GM23248 (cell line): ENCODE measurements at regions not wholly inside any gene's neighbourhood (a gene's known extent, or its start where the extent isn't known, plus 50 kb on each side); places are given as distances from the start of the nearest gene placed in this dataset.
A peak's percentile ranks its signal among the peaks of the same experiment; 100 is the strongest.

Source experiments
- DNase-seq: peaks from one replicate; pipeline ENCODE4 v3.0.0-alpha.2; 2015
- H2AFZ ChIP-seq: fragments of 200-600 bp; sonication (generic); 2 replicates; pipeline ENCODE4 v1.6.1; 2016; ENCODE audit warnings: antibody characterized with exemption
- H3F3A ChIP-seq: fragments of 200-600 bp; sonication (generic); 2 replicates; pipeline ENCODE4 v1.6.1; 2016; ENCODE audit warnings: mild to moderate bottlenecking, antibody characterized with exemption, mixed run types; ENCODE audit not compliant: insufficient read depth
- H3K27ac ChIP-seq: fragments of 200-600 bp; sonication (generic); 2 replicates; pipeline ENCODE4 v1.5.1; 2016; ENCODE audit warnings: mild to moderate bottlenecking
- H3K27me3 ChIP-seq: fragments of 200-600 bp; sonication (generic); replicated peaks from 2 replicates; pipeline ENCODE4 v1.6.1; 2016; ENCODE audit warnings: mild to moderate bottlenecking; ENCODE audit not compliant: insufficient read depth
- H3K36me3 ChIP-seq: fragments of 200-600 bp; sonication (generic); 2 replicates; pipeline ENCODE4 v1.6.1; 2016; ENCODE audit warnings: low read depth, mild to moderate bottlenecking
- H3K4me1 ChIP-seq: fragments of 200-600 bp; sonication (generic); 2 replicates; pipeline ENCODE4 v1.6.1; 2016; ENCODE audit warnings: mild to moderate bottlenecking; ENCODE audit not compliant: insufficient read depth
- H3K4me2 ChIP-seq: fragments of 200-600 bp; sonication (generic); one replicate; pipeline ENCODE4 v1.6.1; 2016; ENCODE audit warnings: mild to moderate bottlenecking; ENCODE audit not compliant: unreplicated experiment
- H3K4me3 ChIP-seq: fragments of 200-600 bp; sonication (generic); 2 replicates; pipeline ENCODE4 v1.5.1; 2016; ENCODE audit warnings: mild to moderate bottlenecking
- H3K79me2 ChIP-seq: fragments of 200-600 bp; sonication (generic); 2 replicates; pipeline ENCODE4 v1.6.1; 2016; ENCODE audit warnings: mild to moderate bottlenecking; ENCODE audit not compliant: insufficient read depth
- H3K9ac ChIP-seq: fragments of 200-600 bp; sonication (generic); 2 replicates; pipeline ENCODE4 v1.6.1; 2016; ENCODE audit warnings: mild to moderate bottlenecking
- H3K9me2 ChIP-seq: fragments of 200-600 bp; sonication (generic); 2 replicates; pipeline ENCODE4 v1.6.1; 2016; ENCODE audit warnings: mixed run types, mild to moderate bottlenecking, moderate library complexity; ENCODE audit not compliant: insufficient read depth
- H3K9me3 ChIP-seq: fragments of 200-600 bp; sonication (generic); one replicate; pipeline ENCODE4 v1.6.1; 2017; ENCODE audit warnings: low read depth
- H4K20me1 ChIP-seq: fragments of 200-600 bp; sonication (generic); 2 replicates; pipeline ENCODE4 v1.6.0; 2016; ENCODE audit not compliant: insufficient read depth
- EZH2 ChIP-seq: fragments of 200-600 bp; sonication (generic); IDR thresholded peaks from 2 replicates; pipeline ENCODE4 v1.6.1; 2018; ENCODE audit warnings: antibody characterized with exemption, mild to moderate bottlenecking; ENCODE audit not compliant: insufficient read depth, poor library complexity, severe bottlenecking
- EZH2phosphoT487 ChIP-seq: fragments of 200-600 bp; sonication (generic); IDR thresholded peaks from 2 replicates; pipeline ENCODE4 v1.6.1; 2018; ENCODE audit warnings: antibody characterized with exemption, moderate library complexity, mild to moderate bottlenecking, low read depth; ENCODE audit not compliant: insufficient read depth
- WGBS, 2 experiments: methylation state at CpG; one replicate each; pipeline ENCODE4 v1.1.6; 2015 to 2017; ENCODE audit warnings: low lambda C conversion rate in 2 of 2, low coverage in 1 of 2; ENCODE audit errors: missing lambda C conversion rate in 2 of 2; 5-methylcytosine and 5-hydroxymethylcytosine counted together
- in situ Hi-C: fragments of 300-500 bp; cut with MboI; formaldehyde crosslinking; loops from 2 replicates; pipeline ENCODE4 v1.15.0; 2020

- Histone ChIP-seq H4K20me1 (no peaks in the 10 kb centered on the region), H3K27ac (no peak overlapping the region)
Observed at GRCh38 chr13:74301258-74301935, 167.2 kb upstream of the KLF12 start.

GRCh38 chr13:74300162-74300561 lies 166.0 kb upstream of the KLF12 start:
- H3K27ac ChIP-seq = no peak overlapping the region
- H2AFZ ChIP-seq = no peak overlapping the region
- no peaks in the 10 kb centered on the region for H3K36me3 ChIP-seq
- H3K4me2 ChIP-seq = no peak overlapping the region
- H3K4me3 ChIP-seq = no peak overlapping the region
- no peaks in the 10 kb centered on the region for H3K79me2 ChIP-seq
- peaks cover 6% of the 10 kb centered on the region; the same call in 1 of the 2 replicates for H3K4me1 ChIP-seq
- no peaks in the 10 kb centered on the region for H4K20me1 ChIP-seq
- no peak overlapping the region for H3K9ac ChIP-seq
- DNase-seq = no peak
- no peaks in the 10 kb centered on the region for H3F3A ChIP-seq
- no peaks in the 10 kb centered on the region for H3K9me2 ChIP-seq
- no peaks in the 10 kb centered on the region for H3K9me3 ChIP-seq
- TF ChIP-seq EZH2phosphoT487 (no peak), EZH2 (no peak)
- no peaks in the 10 kb centered on the region for H3K27me3 ChIP-seq
- in situ Hi-C loops = no loop called here

More at GRCh38 chr13:74301258-74301935, 167.2 kb upstream of the KLF12 start:
- Histone ChIP-seq H3K9me2 (no peaks in the 10 kb centered on the region), H3K4me1 (peaks cover 6% of the 10 kb centered on the region; the same call in 1 of the 2 replicates), H2AFZ (no peak overlapping the region), H3K9me3 (no peaks in the 10 kb centered on the region), H3K4me2 (no peak overlapping the region), H3K4me3 (no peak overlapping the region), H3K36me3 (no peaks in the 10 kb centered on the region), H3K79me2 (no peaks in the 10 kb centered on the region), H3F3A (no peaks in the 10 kb centered on the region), H3K9ac (no peak overlapping the region), H3K27me3 (no peaks in the 10 kb centered on the region)
- in situ Hi-C loops = no loop called here
- TF ChIP-seq EZH2 (no peak), EZH2phosphoT487 (no peak)
- DNase-seq = peak; percentile 17
- 38 to 41% methylated on average over 9 of the region's 9 CpGs for WGBS, 2 experiments

- Histone ChIP-seq H3K36me3 (no peaks in the 10 kb centered on the region), H3K79me2 (no peaks in the 10 kb centered on the region), H3K9me2 (no peaks in the 10 kb centered on the region), H2AFZ (no peak overlapping the region), H3K4me1 (peaks cover 6% of the 10 kb centered on the region; the same call in 1 of the 2 replicates), H3K9ac (no peak overlapping the region), H3K4me3 (no peak overlapping the region), H3K9me3 (no peaks in the 10 kb centered on the region), H3F3A (no peaks in the 10 kb centered on the region), H3K27me3 (no peaks in the 10 kb centered on the region), H3K4me2 (no peak overlapping the region), H4K20me1 (no peaks in the 10 kb centered on the region), H3K27ac (no peak overlapping the region)
- no peak for DNase-seq
- in situ Hi-C loops = loop anchor here (25.0 kb wide), 1 partner anchor 462 kb away; no protein-coding TSS in a partner anchor
- TF ChIP-seq EZH2phosphoT487 (no peak), EZH2 (no peak)
- WGBS, 2 experiments = 85 to 93% methylated on average over 2 of the region's 2 CpGs
Observed at GRCh38 chr13:74299721-74300120, 165.5 kb upstream of the KLF12 start.

GRCh38 chr13:74298923-74299322 lies 164.7 kb upstream of the KLF12 start:
- peaks cover 6% of the 10 kb centered on the region; the same call in 1 of the 2 replicates for H3K4me1 ChIP-seq
- no peaks in the 10 kb centered on the region for H3K79me2 ChIP-seq
- TF ChIP-seq EZH2 (no peak), EZH2phosphoT487 (no peak)
- no peak overlapping the region for H3K27ac ChIP-seq
- no peaks in the 10 kb centered on the region for H3K9me3 ChIP-seq
- H3F3A ChIP-seq = no peaks in the 10 kb centered on the region
- no peaks in the 10 kb centered on the region for H3K36me3 ChIP-seq
- no peaks in the 10 kb centered on the region for H3K9me2 ChIP-seq
- H2AFZ ChIP-seq = no peak overlapping the region
- WGBS, 2 experiments = 95% methylated on average over 4 of the region's 4 CpGs
- H4K20me1 ChIP-seq = no peaks in the 10 kb centered on the region
- no peak overlapping the region for H3K4me2 ChIP-seq
- DNase-seq = no peak
- no peak overlapping the region for H3K9ac ChIP-seq
- no peak overlapping the region for H3K4me3 ChIP-seq
- in situ Hi-C loops = loop anchor here (25.0 kb wide), 1 partner anchor 462 kb away; no protein-coding TSS in a partner anchor
- no peaks in the 10 kb centered on the region for H3K27me3 ChIP-seq
